Activated CD8-positive, alpha-beta memory T cell treated with anti-CD3 and anti-CD28 coated beads for 48 hours (primary cell): ENCODE measurements at regions not wholly inside any gene's neighbourhood (a gene's known extent, or its start where the extent isn't known, plus 50 kb on each side); places are given as distances from the start of the nearest gene placed in this dataset.
"Not testable (repeated sequence)": the region's sequence is repeated elsewhere in the genome, so short reads cannot be mapped to it uniquely, and the experiment has no call there.

ENCODE experiments used
- DNase-seq, 3 experiments: peaks; one replicate each; pipeline ENCODE4 v3.0.0-alpha.2; 2020; ENCODE audit warnings: low read depth in 2 of 3, low spot score in 2 of 3

DNA sequence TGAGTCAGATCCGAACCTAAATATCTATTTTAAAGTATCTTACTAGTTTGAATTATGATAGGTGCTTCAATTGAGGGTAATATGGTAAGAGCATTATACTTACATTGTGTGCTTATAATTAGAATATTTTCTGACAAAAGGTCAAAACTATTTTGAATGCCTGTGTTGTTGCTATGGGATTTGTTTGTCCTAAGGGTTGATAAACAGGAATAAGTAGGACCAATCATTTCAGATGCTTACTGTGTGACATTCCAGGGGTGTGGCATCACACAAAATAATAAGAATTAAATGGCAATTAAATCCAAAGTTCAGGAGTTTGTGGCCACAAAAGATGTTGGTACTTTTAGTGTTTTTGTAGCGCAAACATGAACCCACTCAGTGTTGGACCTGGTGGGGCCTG lies 256.2 kb upstream of the DDHD1 start:
- no peak for DNase-seq

DNA sequence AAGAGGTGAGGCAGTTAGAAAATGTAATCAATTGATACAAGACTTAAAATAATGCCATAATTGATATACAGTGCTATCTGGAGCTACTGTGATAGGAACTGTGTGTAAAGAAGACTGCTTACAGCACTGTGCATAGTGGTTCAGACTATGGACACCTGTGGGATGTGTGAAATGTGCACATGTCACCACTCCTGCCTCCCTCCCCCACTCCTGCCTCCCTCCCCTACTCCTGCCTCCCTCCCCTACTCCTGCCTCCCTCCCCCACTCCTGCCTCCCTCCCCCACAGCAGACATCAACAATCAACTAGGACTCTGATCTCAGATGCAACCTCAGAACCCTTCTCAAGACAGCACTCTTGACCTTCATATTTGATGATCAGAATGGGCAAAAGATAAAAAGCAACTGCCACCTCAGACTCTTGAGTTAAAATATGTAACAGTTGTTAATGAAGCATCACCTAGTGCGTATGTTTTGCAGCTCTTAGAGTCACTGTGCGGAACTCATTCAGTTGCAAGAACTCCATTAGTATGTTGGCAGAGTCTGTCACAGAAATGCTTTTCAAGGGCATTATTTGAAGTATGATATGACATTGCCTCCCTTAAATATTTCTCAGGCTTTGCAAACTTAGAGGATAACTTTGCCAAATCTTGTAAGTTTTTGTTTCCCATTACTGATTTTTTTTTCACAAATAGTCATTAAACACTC lies 255.2 kb upstream of the DDHD1 start:
- no peak for DNase-seq

DNA sequence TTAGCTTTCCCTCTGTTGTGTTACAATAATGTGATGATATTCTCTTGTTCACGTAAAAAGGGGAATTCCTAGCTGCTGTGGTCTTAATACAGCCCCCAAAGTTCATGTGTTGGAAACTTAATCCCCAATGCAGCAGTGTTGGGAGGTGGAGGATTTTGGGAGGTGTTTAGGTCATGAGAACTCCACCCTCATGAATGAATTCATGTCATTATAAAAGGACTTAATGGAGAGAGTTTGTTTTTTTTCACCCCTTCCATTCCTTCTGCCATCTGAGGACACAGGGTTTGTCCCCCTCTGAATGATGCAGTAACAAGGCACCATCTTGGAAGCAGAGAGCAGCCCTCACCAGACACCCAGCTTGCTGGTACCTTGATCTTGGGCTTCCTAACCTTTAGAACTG lies 253.4 kb upstream of the DDHD1 start:
- no peak for DNase-seq

DNA sequence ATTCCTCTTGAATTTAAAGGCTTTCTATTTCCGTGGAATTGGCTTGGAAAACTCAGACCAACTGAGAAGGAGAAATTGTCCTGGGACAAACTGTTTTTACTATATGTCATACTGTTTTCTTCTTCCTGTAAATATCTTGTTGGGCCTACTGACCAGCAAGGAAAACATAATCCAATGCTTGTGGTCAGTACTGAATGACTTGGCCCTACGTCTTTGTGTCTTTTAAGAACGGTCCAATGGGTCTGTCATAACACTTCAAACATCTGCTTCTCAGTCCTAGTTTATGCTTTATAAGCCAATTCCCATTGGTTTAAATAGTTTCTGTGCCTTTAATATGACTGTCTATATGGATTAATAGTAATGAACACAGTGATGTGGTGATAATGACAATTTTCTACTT lies 248.5 kb upstream of the DDHD1 start:
- no peak for DNase-seq

DNA sequence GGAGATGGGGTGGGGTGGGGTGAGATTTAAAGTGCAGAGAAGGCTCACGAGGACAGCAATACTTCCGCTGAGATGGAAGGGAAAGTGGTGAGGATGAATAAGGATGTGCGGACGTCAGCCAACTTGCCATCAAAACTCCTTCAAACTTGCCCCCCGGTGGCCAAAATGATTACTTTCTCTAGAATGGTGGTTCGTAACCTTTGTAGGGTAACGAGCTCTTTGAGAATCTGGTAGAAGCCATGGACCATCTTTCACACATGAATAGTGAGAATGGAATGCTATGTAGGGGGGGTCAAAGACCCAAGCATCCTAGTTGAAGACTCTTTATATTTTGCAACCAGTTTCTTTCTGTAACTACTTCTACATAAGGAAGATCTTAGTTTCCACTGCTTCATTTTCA lies 245.9 kb upstream of the DDHD1 start:
- DNase-seq, result no peak

DNA sequence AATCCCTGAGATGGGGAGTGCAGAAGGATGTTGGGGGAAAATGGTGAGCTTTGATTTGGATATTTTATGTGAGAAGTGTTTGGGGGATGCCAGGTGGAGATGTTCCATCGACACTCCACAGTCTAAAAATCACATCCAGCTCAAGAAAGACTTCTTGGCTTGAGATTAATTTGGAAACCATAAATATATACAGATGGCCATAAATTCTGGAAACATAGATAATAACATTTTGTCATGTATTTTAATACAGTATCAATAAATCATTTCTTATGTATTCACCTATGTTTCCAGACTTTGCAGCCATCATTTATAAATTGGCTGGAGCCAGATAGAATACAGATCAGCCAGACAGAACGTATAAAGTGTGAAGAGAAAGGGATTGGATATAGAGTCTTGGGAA lies 245.5 kb upstream of the DDHD1 start:
- no peak for DNase-seq

DNA sequence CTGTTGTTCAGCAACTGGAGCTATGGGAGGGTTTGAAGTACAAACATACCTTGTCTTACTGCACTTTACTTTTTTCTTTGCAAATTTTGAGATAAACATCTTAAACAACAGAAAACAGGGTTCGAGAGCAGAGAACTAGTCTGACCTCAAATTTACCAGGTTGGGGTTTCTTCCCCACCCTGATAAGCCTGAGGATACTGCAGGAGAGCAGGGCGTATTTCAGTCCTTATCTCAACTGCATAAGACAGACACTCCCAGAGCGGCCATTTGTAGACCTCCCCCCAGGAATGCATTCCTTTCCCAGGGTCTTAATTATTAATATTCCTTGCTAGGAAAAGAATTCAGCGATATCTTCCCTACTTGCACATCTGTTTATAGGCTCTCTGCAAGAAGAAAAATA lies 242.1 kb upstream of the DDHD1 start:
- DNase-seq, result not testable (repeated sequence)

DNA sequence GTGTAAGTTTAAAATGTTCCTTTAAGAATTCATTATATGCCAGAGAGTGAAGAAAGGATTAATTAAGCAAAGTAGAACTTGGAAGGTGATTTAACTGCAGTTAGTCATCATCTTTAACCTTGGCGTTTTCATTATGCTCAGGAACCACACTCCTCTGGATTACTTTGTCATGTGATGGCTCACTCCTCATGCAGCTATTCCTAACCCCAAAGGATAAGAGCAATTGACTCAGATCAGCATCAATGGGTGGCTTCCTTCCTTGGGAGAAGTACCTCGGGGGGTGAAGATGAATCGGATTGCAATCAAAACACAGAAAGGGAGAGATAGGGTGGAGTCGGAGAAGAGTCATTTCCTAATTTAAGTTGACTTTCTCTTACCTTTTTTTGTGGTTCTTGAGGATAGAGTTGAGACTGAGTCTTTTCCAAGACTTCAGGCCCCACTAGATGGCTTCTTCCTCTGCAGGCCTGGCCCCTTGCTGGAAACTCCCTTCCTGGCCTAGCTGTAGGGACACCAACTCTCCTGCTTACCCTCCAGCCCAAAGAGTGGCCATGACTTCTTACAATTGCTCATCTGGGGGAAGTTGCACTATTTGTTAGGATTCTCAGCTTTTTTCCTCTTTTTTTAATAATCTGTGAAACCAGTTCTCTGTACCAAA lies 238.6 kb upstream of the DDHD1 start:
- no peak for DNase-seq

DNA sequence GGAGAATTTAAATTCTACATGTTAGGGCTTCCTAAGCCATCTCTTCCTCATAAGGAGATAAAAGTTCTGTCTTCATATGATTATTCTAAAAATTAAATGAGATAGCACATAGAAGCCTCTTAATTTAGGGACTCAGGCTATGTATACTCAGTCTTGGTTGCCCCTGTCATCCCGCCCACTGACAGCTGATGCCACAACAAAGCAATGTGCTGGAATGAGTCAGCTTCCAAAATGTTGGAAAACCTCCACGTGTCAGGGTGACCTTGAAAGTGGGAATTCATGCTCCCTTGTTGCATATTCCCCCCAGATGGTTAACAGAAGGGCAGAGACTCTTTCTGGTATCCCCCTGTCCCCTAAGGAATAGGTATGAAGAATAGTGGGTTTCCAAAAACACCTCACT lies 238.0 kb upstream of the DDHD1 start:
- no peak for DNase-seq

DNA sequence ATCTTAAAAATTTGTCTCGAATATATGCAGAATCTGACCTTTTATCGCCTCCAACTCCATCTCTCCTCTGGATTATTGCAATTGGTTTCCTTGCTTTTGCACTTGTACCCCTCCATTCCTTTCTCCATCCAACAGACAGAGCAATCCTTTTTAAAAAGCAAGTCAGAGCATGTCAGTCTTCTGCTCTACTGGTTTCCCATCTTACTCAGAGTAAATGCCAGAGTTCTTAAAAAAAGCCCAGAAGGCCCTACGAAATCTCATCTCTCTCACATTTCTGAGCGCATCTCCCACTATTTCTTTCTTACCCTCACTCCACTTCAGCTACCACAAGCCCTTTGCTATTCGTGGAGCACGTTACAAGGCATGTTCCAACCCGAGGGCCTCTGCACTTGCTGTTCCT lies 236.9 kb upstream of the DDHD1 start:
- no peak for DNase-seq

DNA sequence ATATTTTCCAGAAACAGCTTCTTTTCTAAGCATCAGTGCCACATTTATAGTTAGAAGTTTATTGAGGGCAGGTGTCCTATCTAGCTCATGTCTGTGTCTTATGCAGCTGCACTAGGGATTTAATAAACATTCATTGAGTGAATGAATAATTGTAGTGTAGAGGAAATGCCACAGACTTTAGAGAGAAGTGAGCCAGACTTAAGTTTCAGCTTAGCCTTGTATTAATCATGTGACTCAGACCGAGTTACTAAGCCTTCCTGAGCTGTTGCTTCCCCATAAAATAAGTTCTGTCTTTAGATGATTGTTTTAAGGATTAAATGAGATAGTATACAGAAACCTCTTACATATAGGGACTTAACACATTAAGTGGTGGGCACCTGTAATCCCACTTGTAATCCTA lies 236.1 kb upstream of the DDHD1 start:
- DNase-seq, result no peak

DNA sequence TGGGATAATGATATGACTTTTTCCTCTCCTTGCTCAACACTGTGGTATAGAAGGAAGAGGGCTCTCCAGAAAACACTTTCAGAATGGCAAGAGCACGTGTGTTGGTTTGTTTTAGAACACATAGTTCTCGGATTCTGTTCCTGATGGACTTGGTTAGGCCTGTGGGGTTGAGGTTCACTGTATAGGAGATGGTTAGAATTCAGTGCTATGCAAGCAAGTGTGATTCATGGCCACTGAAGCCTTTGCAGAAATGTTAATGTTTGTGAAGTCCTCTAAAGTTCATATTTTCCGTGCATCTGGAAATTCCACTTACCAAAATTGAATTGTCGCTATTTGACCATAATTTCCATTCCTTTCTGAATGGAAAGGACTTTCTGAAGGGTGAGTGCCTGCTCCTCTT lies 233.2 kb upstream of the DDHD1 start:
- no peak for DNase-seq

DNA sequence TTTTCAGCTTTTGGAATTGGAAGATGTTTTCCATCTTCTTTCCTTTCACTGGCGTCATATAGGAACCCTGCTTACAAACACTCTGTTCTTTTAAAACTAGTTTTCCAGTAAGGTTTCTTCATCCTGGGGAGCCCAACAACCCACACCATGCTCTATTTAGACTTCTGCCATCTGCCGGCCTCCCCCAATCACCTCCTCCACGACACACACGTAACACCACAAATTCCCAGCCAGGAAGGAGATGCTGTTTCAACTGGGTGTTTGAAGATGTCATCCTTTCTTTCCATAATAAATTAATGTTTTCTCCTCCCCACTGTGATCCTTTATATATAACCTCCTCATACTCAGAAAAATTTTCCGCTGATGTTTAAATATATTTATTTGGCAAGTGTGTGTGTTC lies 231.4 kb upstream of the DDHD1 start:
- no peak for DNase-seq

DNA sequence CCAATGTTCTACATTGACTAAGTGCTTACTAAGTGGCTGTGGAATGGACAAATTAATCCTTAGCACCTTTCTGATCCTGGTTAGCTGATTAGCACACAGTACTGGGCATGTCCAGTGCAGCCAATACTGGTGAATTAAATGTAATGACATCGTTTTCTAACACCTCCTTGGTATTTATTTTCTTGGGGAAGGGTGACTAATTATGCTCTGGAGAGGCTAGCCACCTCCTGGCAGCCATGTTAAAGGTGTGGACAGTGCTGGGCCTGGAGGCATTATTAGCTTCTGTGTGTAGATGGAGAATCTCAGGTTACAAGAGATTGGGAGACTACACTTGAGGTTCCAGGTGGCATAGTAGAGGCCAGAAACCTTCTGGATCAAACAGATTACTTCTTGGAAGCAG lies 230.9 kb upstream of the DDHD1 start:
- DNase-seq, result no peak

DNA sequence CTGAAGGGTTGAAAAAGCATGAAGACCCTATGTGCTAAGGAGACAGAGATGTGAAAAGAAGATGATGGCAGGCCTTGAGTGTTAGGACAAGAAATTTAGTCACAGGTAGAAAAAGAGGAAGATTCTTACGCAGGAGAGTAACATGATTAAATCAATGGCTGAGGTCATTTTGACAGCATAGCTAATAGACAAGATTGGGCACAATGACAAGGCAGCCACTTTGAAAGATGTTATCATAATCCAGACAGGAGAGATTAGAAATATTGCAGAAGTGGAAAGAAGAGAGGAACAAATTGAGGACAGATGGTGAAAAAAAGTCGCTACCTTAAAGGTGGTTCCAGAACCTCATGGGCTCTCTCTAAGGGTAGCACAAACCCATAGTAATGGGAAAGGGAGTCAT lies 228.8 kb upstream of the DDHD1 start:
- DNase-seq, result no peak

DNA sequence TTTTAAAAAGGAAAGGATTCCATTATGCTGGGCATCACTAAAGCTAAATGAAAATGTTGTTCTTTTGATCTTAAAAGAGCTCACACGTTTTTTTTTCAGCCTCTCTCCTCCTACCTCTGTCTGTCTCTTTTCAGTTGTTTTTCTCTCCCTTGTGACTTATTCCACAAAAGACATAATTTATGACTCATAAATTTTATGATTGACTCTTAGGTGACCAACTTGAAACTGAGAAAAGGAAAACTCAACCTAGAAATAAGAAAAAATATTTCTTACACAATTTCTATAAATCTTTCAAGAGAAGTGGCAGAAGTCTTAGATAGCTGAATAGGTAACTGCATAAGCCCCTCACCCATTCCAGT lies 227.7 kb upstream of the DDHD1 start:
- no peak for DNase-seq

DNA sequence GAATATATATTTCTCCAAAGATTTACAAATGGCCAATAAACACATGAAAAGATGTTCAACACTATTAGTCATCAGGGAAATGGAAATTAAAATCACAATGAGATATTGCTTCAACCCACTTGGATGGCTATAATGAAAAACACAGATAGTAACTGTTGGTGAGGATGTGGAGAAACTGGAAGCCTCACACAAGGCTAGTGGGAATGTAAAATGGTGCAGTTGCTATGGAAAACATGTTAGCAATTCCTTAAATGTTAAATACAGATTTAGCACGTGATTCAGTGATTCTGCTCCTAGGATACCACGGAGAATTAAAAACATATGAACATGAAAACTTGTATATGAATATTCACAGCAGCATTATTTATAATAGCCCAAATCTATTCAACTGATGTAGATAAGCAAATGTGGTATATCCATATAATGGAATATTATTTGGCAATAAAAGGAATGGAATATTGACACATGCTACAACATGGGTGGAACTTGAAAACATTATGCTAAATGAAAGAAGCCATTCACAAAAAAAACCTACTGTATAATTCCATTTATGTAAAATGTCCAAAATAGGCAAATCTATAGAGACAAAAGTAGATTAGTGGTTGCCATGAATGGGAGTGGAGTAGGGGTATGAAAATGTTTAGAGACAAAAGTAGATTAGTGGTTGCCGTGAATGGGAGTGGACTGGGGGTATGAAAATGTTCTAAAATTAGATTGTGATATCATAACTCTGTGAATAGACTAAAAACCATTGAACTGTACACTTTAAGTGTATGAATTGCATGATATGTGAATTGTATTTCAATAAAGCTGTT lies 227.1 kb upstream of the DDHD1 start:
- no peak for DNase-seq

DNA sequence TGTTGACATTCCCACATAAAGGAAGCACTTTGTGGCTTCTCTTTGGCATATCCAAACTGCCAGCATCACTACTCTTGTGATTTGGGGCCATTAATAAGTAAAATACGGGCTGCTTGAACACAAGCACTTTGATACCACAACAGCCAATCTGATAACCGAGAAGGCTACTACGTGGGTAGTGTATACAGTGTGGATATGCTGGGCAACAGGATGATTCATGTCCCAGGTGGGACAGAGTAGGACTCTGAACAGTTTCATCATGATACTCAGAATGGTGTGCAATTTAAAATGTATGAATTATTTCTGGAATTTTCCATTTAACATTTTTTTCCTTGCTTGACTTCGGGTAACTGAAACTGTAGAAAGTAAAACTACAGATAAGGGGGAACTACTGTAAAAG lies 225.0 kb upstream of the DDHD1 start:
- no peak for DNase-seq

DNA sequence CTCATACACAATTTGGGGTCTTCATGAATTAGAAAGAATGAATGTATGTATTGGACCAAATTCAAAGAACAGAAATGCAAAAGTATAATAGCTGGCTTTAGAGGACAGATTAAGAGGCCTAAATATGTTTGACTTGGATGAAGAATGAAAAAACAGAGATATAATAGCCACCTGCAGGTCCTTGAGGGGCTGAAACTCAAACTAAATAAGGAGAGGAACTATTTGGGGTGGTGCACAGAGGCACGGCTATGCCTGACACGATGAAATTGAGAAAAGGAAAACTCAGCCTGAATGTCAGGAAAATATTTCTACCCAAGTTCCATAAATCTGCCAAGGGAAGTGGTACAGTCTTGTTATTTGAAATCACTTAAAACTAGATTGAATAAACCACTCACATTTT lies 222.9 kb upstream of the DDHD1 start:
- DNase-seq, result no peak

DNA sequence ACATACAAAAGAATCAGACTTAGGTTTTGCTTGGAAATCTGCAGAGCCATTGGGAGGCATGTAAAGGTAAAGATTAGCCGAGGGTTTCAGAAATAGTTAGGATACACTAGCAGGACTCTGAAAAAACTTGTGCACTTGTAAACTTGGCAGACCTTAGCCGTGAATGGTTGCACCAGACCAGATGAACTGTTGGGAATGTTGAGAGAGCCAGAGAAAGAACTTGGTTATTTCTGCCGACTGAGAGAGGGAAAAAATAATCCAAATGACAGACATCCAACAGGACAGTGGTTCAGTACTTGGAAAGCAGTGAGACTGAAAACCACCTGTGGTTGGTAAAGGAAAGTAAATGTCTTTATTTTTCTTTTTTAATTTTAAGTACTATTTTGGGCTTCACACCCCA lies 222.5 kb upstream of the DDHD1 start:
- no peak for DNase-seq

DNA sequence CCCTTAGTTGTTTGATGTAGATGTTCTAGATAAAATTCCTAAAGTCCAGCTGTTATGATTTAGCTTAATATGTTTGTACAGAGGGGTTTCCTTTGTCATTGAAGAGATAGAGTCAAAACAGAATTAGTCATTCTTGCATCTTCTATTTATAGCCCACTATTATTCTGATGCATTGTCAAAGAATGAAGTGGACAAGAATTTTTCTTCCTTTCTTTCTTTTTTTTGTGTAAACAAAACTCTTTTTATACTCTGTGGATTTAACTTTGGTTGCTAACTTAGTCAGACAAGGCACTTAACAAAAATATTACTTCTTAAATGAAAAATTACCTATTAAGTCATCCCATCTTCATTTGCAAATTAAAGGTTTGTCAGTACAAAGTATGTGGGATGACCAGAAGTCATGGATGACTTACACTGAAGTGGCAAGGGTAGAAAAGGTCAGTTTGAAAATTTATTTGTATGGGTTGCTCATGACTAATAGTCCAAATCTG lies 215.6 kb upstream of the DDHD1 start:
- DNase-seq, result no peak

DNA sequence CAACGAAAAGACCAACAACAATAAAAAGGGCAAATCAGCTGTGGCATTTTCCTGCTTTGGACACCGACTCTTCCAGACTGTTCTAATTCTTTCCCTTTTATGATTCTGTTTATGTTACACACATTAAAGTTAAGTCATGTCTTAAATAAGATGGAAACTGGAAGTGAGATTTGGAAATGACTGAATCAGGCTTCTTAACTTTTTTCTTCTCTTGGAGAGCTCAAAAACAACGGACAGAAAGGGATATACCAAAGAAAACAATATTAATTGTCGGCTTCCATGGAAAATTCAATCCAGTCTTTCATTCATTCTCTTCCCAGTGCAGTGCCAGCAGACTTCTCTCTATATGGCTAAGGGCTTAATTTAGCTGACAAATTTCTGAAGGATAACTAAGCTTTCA lies 214.9 kb upstream of the DDHD1 start:
- no peak for DNase-seq
